H9 (cell line): ENCODE measurements at regions not wholly inside any gene's neighbourhood (a gene's known extent, or its start where the extent isn't known, plus 50 kb on each side); places are given as distances from the start of the nearest gene placed in this dataset.

ENCODE experiments used
- DNase-seq: peaks from one replicate; pipeline ENCODE4 v3.0.0-alpha.2; 2017
- H2AFZ ChIP-seq: one replicate; pipeline ENCODE4 v1.6.1; 2013; ENCODE audit warnings: mild to moderate bottlenecking, low read length, control low read depth, moderate library complexity
- H2AK5ac ChIP-seq: 2 replicates; pipeline ENCODE4 v1.6.1; 2013; ENCODE audit warnings: low read length, control low read depth, mixed read lengths; ENCODE audit not compliant: insufficient read length
- H2BK120ac ChIP-seq: one replicate; pipeline ENCODE4 v1.6.1; 2013; ENCODE audit warnings: low read depth, mild to moderate bottlenecking, low read length, control low read depth, inconsistent platforms; ENCODE audit not compliant: poor library complexity, severe bottlenecking
- H2BK12ac ChIP-seq: 2 replicates; pipeline ENCODE4 v1.6.1; 2013; ENCODE audit warnings: low read length, control low read depth, mixed read lengths, low read depth; ENCODE audit not compliant: insufficient read length
- H2BK15ac ChIP-seq: 2 replicates; pipeline ENCODE4 v1.6.1; 2013; ENCODE audit warnings: low read depth, low read length, control low read depth
- H2BK20ac ChIP-seq: one replicate; pipeline ENCODE4 v1.6.1; 2013; ENCODE audit warnings: low read depth, mild to moderate bottlenecking, low read length, control low read depth, inconsistent platforms; ENCODE audit not compliant: poor library complexity, severe bottlenecking
- H2BK5ac ChIP-seq: 2 replicates; pipeline ENCODE4 v1.6.1; 2013; ENCODE audit warnings: low read length, control low read depth, mixed read lengths; ENCODE audit not compliant: insufficient read length
- H3K14ac ChIP-seq: 2 replicates; pipeline ENCODE4 v1.6.1; 2013; ENCODE audit warnings: low read length, control low read depth; ENCODE audit not compliant: insufficient read depth
- H3K18ac ChIP-seq: 2 replicates; pipeline ENCODE4 v1.6.1; 2013; ENCODE audit warnings: low read depth, mild to moderate bottlenecking, mixed read lengths, low read length, control low read depth; ENCODE audit not compliant: insufficient read length
- H3K23ac ChIP-seq: 2 replicates; pipeline ENCODE4 v1.6.1; 2013; ENCODE audit warnings: low read length, control low read depth, mixed read lengths, low read depth; ENCODE audit not compliant: insufficient read length
- H3K23me2 ChIP-seq: 2 replicates; pipeline ENCODE4 v1.6.1; 2013; ENCODE audit warnings: low read depth, mild to moderate bottlenecking, mixed read lengths, low read length, control low read depth; ENCODE audit not compliant: insufficient read length, poor library complexity, severe bottlenecking
- H3K27ac ChIP-seq: 2 replicates; pipeline ENCODE4 v1.5.1; 2013; ENCODE audit warnings: low read length, control low read depth, mixed read lengths, low read depth; ENCODE audit not compliant: insufficient read length
- H3K27me3 ChIP-seq: 2 replicates; pipeline ENCODE4 v1.6.1; 2013; ENCODE audit warnings: low read length, control low read depth, inconsistent platforms; ENCODE audit not compliant: insufficient read depth
- H3K4ac ChIP-seq: 2 replicates; pipeline ENCODE4 v1.6.1; 2013; ENCODE audit warnings: low read depth, mild to moderate bottlenecking, control low read depth, inconsistent platforms, low read length, moderate library complexity
- H3K4me1 ChIP-seq: 2 replicates; pipeline ENCODE4 v1.6.1; 2013; ENCODE audit warnings: low read length, control low read depth, inconsistent platforms; ENCODE audit not compliant: insufficient read depth
- H3K4me2 ChIP-seq: 2 replicates; pipeline ENCODE4 v1.6.1; 2013; ENCODE audit warnings: low read length, control low read depth, mixed read lengths; ENCODE audit not compliant: insufficient read length, insufficient read depth
- H3K56ac ChIP-seq: 2 replicates; pipeline ENCODE4 v1.6.1; 2013; ENCODE audit warnings: low read depth, mild to moderate bottlenecking, mixed read lengths, low read length, control low read depth; ENCODE audit not compliant: insufficient read length
- H3K79me1 ChIP-seq: 2 replicates; pipeline ENCODE4 v1.6.1; 2013; ENCODE audit warnings: low read depth, mild to moderate bottlenecking, moderate library complexity, low read length, control low read depth, inconsistent platforms; ENCODE audit not compliant: insufficient read depth, poor library complexity, severe bottlenecking
- H3K79me2 ChIP-seq: 2 replicates; pipeline ENCODE4 v1.6.1; 2013; ENCODE audit warnings: low read length, control low read depth, inconsistent platforms; ENCODE audit not compliant: insufficient read depth
- H3K9ac ChIP-seq: 2 replicates; pipeline ENCODE4 v1.6.1; 2013; ENCODE audit warnings: low read length, control low read depth, mixed read lengths; ENCODE audit not compliant: insufficient read length; ENCODE audit errors: extremely low read depth
- H3K9me3 ChIP-seq: one replicate; pipeline ENCODE4 v1.6.1; 2013; ENCODE audit warnings: low read depth, low read length, inconsistent platforms; ENCODE audit not compliant: control insufficient read depth
- H3T11ph ChIP-seq: one replicate; pipeline ENCODE4 v1.6.1; 2013; ENCODE audit warnings: mild to moderate bottlenecking, low read length, control low read depth, inconsistent platforms
- H4K20me1 ChIP-seq: one replicate; pipeline ENCODE4 v1.6.1; 2013; ENCODE audit not compliant: control insufficient read depth, insufficient read length, insufficient read depth
- H4K5ac ChIP-seq: 2 replicates; pipeline ENCODE4 v1.6.1; 2013; ENCODE audit warnings: low read depth, mild to moderate bottlenecking, mixed read lengths, low read length, control low read depth; ENCODE audit not compliant: insufficient read length
- H4K8ac ChIP-seq: replicated peaks from 2 replicates; pipeline ENCODE4 v1.6.1; 2013; ENCODE audit warnings: low read length, control low read depth, mixed read lengths, low read depth; ENCODE audit not compliant: insufficient read length
- H4K91ac ChIP-seq: 2 replicates; pipeline ENCODE4 v1.6.1; 2013; ENCODE audit warnings: low read depth, mild to moderate bottlenecking, moderate library complexity, mixed read lengths, low read length, control low read depth; ENCODE audit not compliant: insufficient read length
- H3K27ac Mint-ChIP-seq, 3 experiments: 2 replicates in 2 of 3; 3 replicates in 1 of 3; pipeline ENCODE4 v1.8.0; 2020 to 2021; ENCODE audit warnings: mixed read lengths in 3 of 3, mild to moderate bottlenecking in 1 of 3, moderate library complexity in 1 of 3
- H3K27me3 Mint-ChIP-seq: 2 replicates; pipeline ENCODE4 v1.8.0; 2021; ENCODE audit warnings: low read depth, mild to moderate bottlenecking, moderate library complexity, mixed read lengths
- H3K36me3 Mint-ChIP-seq, 3 experiments: 2 replicates in 2 of 3; 3 replicates in 1 of 3; pipeline ENCODE4 v1.8.0; 2020 to 2021; ENCODE audit warnings: low read depth in 3 of 3, mixed read lengths in 3 of 3; ENCODE audit not compliant: insufficient read depth in 1 of 3
- H3K4me1 Mint-ChIP-seq, 2 experiments: 2 replicates each; pipeline ENCODE4 v1.8.0; 2020; ENCODE audit warnings: mixed read lengths in 2 of 2
- H3K4me3 Mint-ChIP-seq, 2 experiments: 2 replicates in 1 of 2; 3 replicates in 1 of 2; pipeline ENCODE4 v1.8.0; 2020 to 2021; ENCODE audit warnings: mild to moderate bottlenecking in 2 of 2, mixed read lengths in 2 of 2, moderate library complexity in 1 of 2
- H3K9me3 Mint-ChIP-seq, 2 experiments: 2 replicates in 1 of 2; 3 replicates in 1 of 2; pipeline ENCODE4 v1.8.0; 2020; ENCODE audit warnings: mild to moderate bottlenecking in 2 of 2, mixed read lengths in 2 of 2, moderate library complexity in 1 of 2
- WGBS: extraction: QIAGEN DNeasy Blood & Tissue Kit; methylation state at CpG from one replicate; pipeline ENCODE4 v1.1.7; 2013; ENCODE audit warnings: missing lambda C conversion rate, low lambda C conversion rate, mixed read lengths; ENCODE audit not compliant: insufficient read length; ENCODE audit errors: extremely low coverage; 5-methylcytosine and 5-hydroxymethylcytosine counted together
- TF ChIP-seq, protein P1 (sequence below): fragments of 200-600 bp; sonication (generic); conservative IDR thresholded peaks from 3 replicates; pipeline ENCODE4 v1.8.0; 2021; ENCODE audit warnings: antibody characterized with exemption, mild to moderate bottlenecking

DNA sequence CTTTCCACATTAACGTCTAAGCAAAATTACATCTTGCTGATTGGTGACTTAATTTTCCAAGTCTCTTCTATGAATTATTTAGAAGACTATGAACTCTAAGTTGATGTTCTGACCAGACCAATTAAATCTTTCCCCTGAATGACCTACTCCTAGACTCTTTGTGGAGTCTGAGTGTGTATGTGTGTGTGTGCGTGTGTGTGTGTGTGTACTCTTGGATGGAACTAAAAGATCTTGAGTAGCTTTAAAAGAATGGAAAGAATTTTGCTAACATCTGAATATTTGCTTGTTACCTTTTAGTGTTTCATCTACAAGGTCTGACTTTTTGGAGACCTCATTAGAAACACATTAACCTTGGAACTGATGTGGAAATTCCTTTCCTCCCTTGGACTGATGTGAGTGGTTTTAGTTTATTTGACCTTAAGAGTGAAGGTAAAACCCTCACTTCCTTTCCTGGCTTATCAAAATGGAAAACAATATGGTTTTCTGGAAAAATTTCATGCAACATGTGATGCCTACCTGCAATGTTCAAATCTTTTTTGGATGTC, 257.1 kb downstream of the GATA3 start:
- H2AK5ac ChIP-seq = no peak overlapping the region
- H2BK12ac ChIP-seq = no peak overlapping the region
- Mint-ChIP-seq H3K9me3 (0 out of 5 replicates have a peak, but pooled peaks cover 0 to 3% of the 10 kb centered on the region in 2 experiments), H3K36me3 (no peaks in the 10 kb centered on the region), H3K27ac (no peak overlapping the region), H3K27me3 (peaks cover 10% of the 10 kb centered on the region), H3K4me3 (no peak overlapping the region), H3K4me1 (peaks cover 8 to 13% of the 10 kb centered on the region in 2 experiments)
- no peak overlapping the region for H3T11ph ChIP-seq
- no peak overlapping the region for H2BK20ac ChIP-seq
- H3K23me2 ChIP-seq = no peaks in the 10 kb centered on the region
- no peak overlapping the region for H3K9ac ChIP-seq
- H4K8ac ChIP-seq = no peak overlapping the region
- TF ChIP-seq, protein P1, sequence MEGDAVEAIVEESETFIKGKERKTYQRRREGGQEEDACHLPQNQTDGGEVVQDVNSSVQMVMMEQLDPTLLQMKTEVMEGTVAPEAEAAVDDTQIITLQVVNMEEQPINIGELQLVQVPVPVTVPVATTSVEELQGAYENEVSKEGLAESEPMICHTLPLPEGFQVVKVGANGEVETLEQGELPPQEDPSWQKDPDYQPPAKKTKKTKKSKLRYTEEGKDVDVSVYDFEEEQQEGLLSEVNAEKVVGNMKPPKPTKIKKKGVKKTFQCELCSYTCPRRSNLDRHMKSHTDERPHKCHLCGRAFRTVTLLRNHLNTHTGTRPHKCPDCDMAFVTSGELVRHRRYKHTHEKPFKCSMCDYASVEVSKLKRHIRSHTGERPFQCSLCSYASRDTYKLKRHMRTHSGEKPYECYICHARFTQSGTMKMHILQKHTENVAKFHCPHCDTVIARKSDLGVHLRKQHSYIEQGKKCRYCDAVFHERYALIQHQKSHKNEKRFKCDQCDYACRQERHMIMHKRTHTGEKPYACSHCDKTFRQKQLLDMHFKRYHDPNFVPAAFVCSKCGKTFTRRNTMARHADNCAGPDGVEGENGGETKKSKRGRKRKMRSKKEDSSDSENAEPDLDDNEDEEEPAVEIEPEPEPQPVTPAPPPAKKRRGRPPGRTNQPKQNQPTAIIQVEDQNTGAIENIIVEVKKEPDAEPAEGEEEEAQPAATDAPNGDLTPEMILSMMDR = no peak
- H4K5ac ChIP-seq = no peak overlapping the region
- no peaks in the 10 kb centered on the region for H3K27me3 ChIP-seq
- no peak for DNase-seq
- no peak overlapping the region for H2BK5ac ChIP-seq
- H2BK120ac ChIP-seq = no peak overlapping the region
- H2AFZ ChIP-seq = no peak overlapping the region
- no peaks in the 10 kb centered on the region for H3K79me2 ChIP-seq
- no peak overlapping the region for H3K4me2 ChIP-seq
- H4K20me1 ChIP-seq = no peaks in the 10 kb centered on the region
- no peaks in the 10 kb centered on the region for H3K9me3 ChIP-seq
- no peak overlapping the region for H3K23ac ChIP-seq
- H3K18ac ChIP-seq = no peak overlapping the region
- H3K27ac ChIP-seq = no peak overlapping the region
- H3K56ac ChIP-seq = no peak overlapping the region
- no peak overlapping the region for H2BK15ac ChIP-seq
- no peak overlapping the region for H3K14ac ChIP-seq
- H3K4me1 ChIP-seq = peaks cover 3% of the 10 kb centered on the region; the same call in 1 of the 2 replicates
- H4K91ac ChIP-seq = no peak overlapping the region
- no peak overlapping the region for H3K4ac ChIP-seq
- WGBS = no CpG with 5 or more reads among the region's 2 CpGs
- no peaks in the 10 kb centered on the region for H3K79me1 ChIP-seq
